IPS-18c (cell line): ENCODE measurements at regions not wholly inside any gene's neighbourhood (a gene's known extent, or its start where the extent isn't known, plus 50 kb on each side); places are given as distances from the start of the nearest gene placed in this dataset.
"Not testable (repeated sequence)": the region's sequence is repeated elsewhere in the genome, so short reads cannot be mapped to it uniquely, and the experiment has no call there.

Source experiments
- H3K4me3 ChIP-seq: 2 replicates; pipeline ENCODE4 v1.7.0; 2013; ENCODE audit warnings: low read depth, mild to moderate bottlenecking, low read length, moderate library complexity; ENCODE audit not compliant: insufficient read depth
- H3K9me3 ChIP-seq: one replicate; pipeline ENCODE4 v1.6.1; 2013; ENCODE audit warnings: mild to moderate bottlenecking, low read length, moderate library complexity; ENCODE audit not compliant: control insufficient read depth, insufficient read depth

DNA sequence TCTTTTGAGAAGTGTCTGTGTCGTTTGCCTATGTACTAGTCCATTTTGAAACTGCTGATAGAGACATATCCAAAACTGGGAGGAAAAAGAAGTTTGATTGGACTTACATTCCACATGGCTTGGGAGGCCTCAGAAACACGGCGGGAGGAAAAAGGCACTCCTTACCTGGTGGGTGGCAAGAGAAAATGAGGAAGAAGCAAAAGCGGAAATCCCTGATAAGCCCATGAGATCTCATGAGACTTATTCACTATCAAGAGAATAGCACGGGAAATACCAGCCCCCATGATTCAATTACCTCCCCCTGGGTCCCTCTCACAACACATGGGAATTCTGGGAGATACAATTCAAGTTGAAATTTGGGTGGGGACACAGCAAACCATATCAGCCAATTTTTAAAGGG is 727.6 kb downstream of the TMEM121 start:
- peaks cover 12% of the 10 kb centered on the region for H3K9me3 ChIP-seq
- H3K4me3 ChIP-seq, result not testable (repeated sequence)

DNA sequence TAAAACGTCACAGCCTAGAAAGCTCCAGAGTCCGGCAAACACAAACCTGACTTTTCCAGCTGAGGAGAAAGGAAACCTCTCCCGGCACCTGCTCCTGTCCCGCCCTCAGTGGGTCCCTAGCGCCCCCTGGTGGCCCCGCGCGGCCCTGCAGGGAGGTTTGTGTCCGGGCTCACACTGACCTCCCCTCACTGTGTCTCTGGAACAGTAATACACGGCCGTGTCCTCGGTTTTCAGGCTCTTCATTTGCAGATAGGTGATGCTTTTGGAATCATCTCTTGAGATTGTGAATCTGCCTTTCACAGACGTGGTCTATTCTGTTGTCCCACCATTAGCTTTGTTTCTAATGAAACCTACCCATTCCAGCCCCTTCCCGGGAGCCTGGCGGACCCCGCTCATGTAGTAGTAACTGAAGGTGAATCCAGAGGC is 731.2 kb downstream of the TMEM121 start:
- not testable (repeated sequence) for H3K9me3 ChIP-seq, H3K4me3 ChIP-seq

DNA sequence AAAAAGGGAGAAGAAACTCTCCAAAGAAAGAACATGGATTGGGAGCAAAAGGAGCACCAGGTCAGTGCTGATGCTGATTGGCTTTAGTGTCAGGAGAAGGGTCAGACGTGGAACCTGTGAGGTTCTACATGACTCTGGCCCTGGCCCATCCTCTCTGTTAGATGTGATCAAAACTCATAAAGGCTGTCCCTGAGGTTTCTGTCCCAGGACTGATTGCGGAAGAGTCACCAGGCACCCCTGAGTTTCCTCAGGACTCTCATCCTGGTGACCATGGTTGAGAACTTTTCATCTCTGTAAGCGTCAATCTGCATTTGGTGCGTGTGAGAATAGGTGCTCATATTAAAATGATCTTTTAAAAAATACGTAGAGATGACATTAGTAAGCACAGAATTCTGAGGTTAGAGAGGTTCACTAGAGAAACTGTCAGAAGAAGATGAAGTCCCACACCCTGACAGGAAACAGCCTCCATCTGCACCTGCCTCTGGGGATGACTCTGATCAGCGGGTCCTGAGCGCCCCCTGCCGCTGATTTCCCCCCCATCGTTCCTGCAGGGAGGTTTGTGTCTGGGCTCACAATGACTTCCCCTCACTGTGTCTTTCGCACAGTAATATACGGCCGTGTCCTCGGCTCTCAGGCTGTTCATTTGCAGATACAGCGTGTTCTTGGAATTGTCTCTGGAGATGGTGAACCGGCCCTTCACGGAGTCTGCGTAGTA is 741.8 kb downstream of the TMEM121 start:
- Histone ChIP-seq H3K4me3 (no peak overlapping the region), H3K9me3 (peaks cover 27% of the 10 kb centered on the region)

DNA sequence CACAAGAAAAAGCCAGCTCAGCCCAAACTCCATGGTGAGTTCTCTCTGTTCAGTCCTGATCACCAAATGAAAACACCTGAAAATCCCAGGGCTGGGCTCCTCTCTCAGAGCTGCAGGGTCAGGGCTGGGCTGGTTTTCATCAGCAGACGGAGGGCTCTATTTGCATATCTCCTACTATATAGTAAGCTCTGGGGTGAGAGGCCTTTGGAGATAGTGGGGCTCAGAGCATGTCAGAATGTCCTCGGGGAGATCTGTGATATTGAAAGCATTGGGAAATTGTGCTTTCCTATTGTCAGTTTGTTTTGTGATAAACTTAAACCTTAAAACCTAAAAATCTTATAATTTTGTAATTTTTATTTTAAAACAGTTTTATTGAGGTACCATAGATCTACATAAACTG is 742.6 kb downstream of the TMEM121 start:
- Histone ChIP-seq H3K4me3 (no peak overlapping the region), H3K9me3 (peaks cover 27% of the 10 kb centered on the region)

DNA sequence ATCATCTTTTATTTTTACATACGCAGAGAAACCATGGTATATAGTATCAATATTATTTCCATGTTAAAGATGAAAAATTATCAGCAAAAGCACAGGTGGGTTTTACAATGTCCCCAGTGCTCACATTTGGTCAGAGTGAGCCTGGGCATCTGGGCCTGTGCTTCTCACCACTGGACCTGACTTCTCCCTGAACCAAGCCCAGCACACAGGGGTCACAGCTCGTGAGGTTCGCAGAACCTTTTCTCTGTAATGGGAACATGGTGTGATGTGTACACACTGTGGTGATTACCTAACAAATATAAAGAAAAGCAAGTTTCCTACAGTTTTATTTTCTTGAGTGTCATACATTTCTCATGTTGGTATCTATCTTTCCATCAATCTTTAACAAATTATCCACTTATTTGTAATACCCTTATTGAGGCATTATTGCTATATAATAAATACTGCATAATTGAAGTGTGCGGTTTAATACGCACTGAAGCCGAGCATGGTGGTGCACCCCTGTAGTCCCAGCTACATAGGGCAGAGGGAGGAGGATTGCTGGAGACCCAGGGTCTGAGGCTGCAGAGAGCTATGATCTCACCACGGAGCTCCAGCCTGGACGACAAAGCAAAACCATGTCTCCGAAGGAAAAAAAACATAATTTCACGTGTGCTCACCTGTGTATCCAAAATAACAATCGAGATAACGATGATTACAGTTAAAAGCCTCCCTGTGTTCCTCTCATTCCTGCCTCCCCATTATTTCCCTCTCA is 743.2 kb downstream of the TMEM121 start:
- H3K4me3 ChIP-seq, result no peak overlapping the region
- H3K9me3 ChIP-seq, result peaks cover 25% of the 10 kb centered on the region

DNA sequence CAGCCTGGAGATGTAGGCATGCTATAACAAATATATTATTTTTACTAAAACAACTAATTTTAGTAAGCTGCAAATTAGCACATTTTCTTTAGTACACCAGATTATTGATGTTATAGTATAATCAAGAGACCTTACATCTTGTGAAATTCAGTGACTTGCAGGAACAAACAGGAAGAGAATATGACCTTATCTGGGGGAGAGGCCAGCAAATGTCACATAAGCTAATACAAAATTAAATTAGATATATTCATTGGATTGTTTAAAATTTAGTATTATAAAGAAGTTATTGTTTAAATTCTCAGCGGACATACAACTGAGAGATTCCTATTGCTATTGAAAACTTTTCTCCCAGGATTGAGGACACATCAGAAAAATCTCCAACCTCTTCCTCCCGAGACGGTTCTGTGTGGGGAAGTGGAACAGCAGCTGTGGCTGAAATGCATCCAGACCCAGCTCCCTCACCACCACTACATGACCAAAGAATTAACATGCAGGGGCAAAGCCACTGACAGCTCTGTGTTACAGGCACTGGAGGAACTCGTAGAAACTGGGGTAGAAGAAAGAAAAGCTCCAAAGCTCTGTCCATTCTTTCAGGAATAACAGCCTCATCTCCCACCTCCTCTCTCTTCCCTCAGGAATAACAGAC is 744.2 kb downstream of the TMEM121 start:
- H3K9me3 ChIP-seq, result peaks cover 24% of the 10 kb centered on the region
- H3K4me3 ChIP-seq, result not testable (repeated sequence)

GRCh38 chr14:106276326-106277267 is 750.2 kb downstream of the TMEM121 start:
- peaks cover 9% of the 10 kb centered on the region for H3K9me3 ChIP-seq
- no peak overlapping the region for H3K4me3 ChIP-seq

- no peak overlapping the region for H3K4me3 ChIP-seq
- H3K9me3 ChIP-seq, result peaks cover 9% of the 10 kb centered on the region
Measured at GRCh38 chr14:106277503-106277902, 751.1 kb downstream of the TMEM121 start.

- no peak overlapping the region for H3K4me3 ChIP-seq
- H3K9me3 ChIP-seq, result peaks cover 14% of the 10 kb centered on the region
Measured at GRCh38 chr14:106280876-106281275, 754.5 kb downstream of the TMEM121 start.

DNA sequence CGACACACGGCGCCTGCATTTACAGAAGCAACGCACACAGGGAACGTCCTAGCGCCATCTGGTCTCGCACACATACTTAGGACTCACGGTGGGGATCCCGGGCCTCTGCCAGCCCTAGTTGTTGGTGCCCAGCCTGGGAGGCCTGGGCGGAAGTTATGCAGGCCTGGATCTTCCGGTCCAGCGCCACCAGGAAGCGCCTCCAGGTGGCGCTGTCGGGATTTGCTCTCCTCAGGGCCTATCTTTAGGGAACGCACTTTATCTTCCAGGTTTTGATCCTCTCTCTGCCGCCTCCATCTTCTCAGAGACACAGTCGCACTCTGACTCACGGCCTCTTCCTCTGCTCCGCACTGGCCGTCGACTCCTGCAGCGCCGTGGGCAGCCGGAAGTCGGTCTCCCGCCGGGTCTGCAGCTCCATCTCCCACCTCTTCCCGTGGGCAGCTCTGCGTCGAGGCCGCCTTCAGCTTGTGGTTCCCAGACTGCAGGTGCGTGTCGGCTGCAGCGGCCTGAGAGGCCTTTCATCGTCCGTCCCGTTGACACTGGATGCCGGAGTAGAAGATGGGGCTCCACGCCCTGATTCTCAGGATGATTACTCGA is 760.4 kb downstream of the TMEM121 start:
- H3K9me3 ChIP-seq, result peaks cover 14% of the 10 kb centered on the region
- no peak overlapping the region for H3K4me3 ChIP-seq

GRCh38 chr14:106287506-106287905 is 761.1 kb downstream of the TMEM121 start:
- peaks cover 14% of the 10 kb centered on the region for H3K9me3 ChIP-seq
- H3K4me3 ChIP-seq, result no peak overlapping the region

- Histone ChIP-seq H3K9me3 (peaks cover 6% of the 10 kb centered on the region), H3K4me3 (no peak overlapping the region)
Measured at GRCh38 chr14:106291626-106292025, 765.2 kb downstream of the TMEM121 start.

GRCh38 chr14:106294324-106294723 is 767.9 kb downstream of the TMEM121 start:
- no peak overlapping the region for H3K4me3 ChIP-seq
- peaks cover 3% of the 10 kb centered on the region for H3K9me3 ChIP-seq

DNA sequence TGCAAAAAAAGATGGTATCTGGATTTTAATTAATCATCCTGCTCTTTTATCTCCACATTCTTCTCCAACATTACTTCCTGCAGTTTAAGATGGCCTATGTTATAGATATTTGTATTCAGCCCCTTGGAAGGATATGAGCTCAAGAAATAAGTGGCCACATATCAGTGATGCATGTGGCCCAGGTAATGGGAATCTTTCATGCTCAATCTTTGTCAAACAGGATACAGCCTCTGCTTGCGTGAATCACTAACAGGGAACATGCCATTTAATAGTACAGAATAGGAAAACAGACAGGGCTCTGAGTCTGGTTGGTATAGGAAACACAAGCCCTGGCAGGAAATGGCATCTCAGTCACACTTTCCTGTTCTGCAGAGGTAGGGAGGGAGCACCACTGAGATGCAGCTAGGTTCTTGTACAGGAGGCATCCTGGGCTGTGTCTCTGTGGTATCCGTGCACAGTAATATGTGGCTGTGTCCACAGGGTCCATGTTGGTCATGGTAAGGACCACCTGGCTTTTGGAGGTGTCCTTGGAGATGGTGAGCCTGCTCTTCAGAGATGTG is 774.6 kb downstream of the TMEM121 start:
- not testable (repeated sequence) for H3K4me3 ChIP-seq, H3K9me3 ChIP-seq

DNA sequence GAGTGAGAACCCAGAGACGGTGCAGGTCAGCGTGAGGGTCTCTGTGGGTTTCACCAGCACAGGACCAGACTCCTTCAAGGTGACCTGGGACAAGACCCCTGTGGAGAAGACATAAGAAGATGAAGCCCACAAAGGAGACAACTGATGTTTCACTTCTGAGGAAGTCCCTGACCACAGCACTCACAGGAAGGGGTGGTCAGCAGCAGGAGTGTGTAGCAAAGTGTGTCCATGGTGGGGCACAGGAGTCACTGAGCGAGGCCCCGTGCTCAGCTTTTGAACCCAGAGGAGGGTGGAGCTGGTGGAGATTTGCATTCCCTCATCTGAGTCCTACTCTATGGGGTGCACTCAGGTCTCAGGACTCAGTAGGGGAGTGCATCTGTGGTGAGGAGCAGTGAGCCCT is 775.2 kb downstream of the TMEM121 start:
- not testable (repeated sequence) for H3K9me3 ChIP-seq, H3K4me3 ChIP-seq

DNA sequence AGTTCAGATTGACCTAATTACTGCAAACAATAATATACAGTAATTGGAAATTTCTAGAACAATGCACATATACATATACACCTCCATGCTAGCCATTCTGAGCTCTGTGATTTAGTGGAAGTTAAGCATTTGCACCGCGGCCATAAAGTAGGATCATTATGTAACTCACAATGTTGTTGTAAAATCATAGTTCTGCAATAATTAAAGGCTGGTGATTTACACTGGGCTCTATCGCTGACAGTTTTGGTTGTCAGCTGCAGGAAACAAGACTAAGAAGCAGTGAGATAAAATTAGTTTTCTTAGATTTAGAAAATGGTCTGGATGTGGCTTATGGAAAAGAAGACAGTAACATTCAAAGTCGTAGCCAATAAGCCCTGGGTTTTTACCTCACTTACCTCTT is 776.3 kb downstream of the TMEM121 start:
- Histone ChIP-seq H3K4me3 (no peak overlapping the region), H3K9me3 (peaks cover 3% of the 10 kb centered on the region)
